ENCODE measurements at regions not wholly inside any gene's neighbourhood (a gene's known extent, or its start where the extent isn't known, plus 50 kb on each side); places are given as distances from the start of the nearest gene placed in this dataset.
"Not testable (repeated sequence)": the region's sequence is repeated elsewhere in the genome, so short reads cannot be mapped to it uniquely, and the experiment has no call there.

- H2AFZ ChIP-seq (ENCODE audit: low read depth, low read length), result no peak overlapping the region
- no peak for DNase-seq (ENCODE audit: low read depth, low spot score)
- BruUV-seq (replicated peaks), result no TSS peak
- dilution Hi-C loops (cut with MboI; ENCODE audit: extremely low pct_ligation_motif_present, low sequenced_read_pairs) (no loop called here), intact Hi-C loops (cut with micrococcal nuclease) (no loop called here)
- no peaks in the 10 kb centered on the region for H3K79me2 ChIP-seq (ENCODE audit: control insufficient read depth, insufficient read depth, low read length)
- no peaks in the 10 kb centered on the region for H3K27me3 ChIP-seq (ENCODE audit: control insufficient read depth in 2 of 2, insufficient read depth in 2 of 2, low read length in 2 of 2)
- no peak overlapping the region for H3K4me3 ChIP-seq (replicated peaks in 1 of 3; ENCODE audit: insufficient read depth in 1 of 3, low read depth in 1 of 3, low read length in 3 of 3)
- H3K9me1 ChIP-seq (replicated peaks; ENCODE audit: control insufficient read depth, extremely low read depth, insufficient read depth, low read length), result no peaks in the 10 kb centered on the region
- peaks cover 3% of the 10 kb centered on the region for H3K9me3 ChIP-seq (replicated peaks; ENCODE audit: control insufficient read depth, insufficient read depth, low read length)
- POLR2A ChIA-PET, result no interaction called here
- CTCF ChIA-PET, result no interaction called here
- H3K4me2 ChIP-seq (ENCODE audit: insufficient read depth, low read length), result no peak overlapping the region
- no peak overlapping the region for H3K9ac ChIP-seq (replicated peaks; ENCODE audit: extremely low read depth, insufficient read depth, low read length)
- H3K27ac ChIP-seq (ENCODE audit: insufficient read depth, low read depth, low read length), result no peak overlapping the region
- no peaks in the 10 kb centered on the region for H3K4me1 ChIP-seq (ENCODE audit: control insufficient read depth, extremely low read depth, insufficient read depth, low read length)
- TF ChIP-seq GATA2 (IDR thresholded peaks at IDR 0.05; ENCODE audit: insufficient read depth, insufficient read length, low read depth, low read length) (no peak), MYC (IDR thresholded peaks at IDR 0.05; ENCODE audit: low read depth, low read length) (no peak), POLR2A (IDR thresholded peaks at IDR 0.05; ENCODE audit: low read depth, low read length) (no peak), EZH2 (IDR thresholded peaks at IDR 0.05; ENCODE audit: borderline replicate concordance, low read depth, low read length, severe bottlenecking) (no peak), JUN (IDR thresholded peaks at IDR 0.05; ENCODE audit: borderline replicate concordance, insufficient read depth, insufficient read length, low read depth) (no peak), MAX (IDR thresholded peaks at IDR 0.05; ENCODE audit: insufficient read depth, insufficient read length) (no peak), FOS (IDR thresholded peaks at IDR 0.05; ENCODE audit: borderline replicate concordance, insufficient read depth, low read length) (no peak), POLR2AphosphoS5 (IDR thresholded peaks at IDR 0.05; ENCODE audit: insufficient read depth, low read depth, low read length) (no peak), CTCF (IDR thresholded peaks at IDR 0.05; ENCODE audit: extremely low read depth in 1 of 2, insufficient read depth in 1 of 2, low read depth in 1 of 2, low read length in 2 of 2) (no peak)
- FAIRE-seq, result no peak
- H3K36me3 ChIP-seq (ENCODE audit: control insufficient read depth in 2 of 2, extremely low read depth in 1 of 2, insufficient read depth in 2 of 2, low read length in 2 of 2), result no peaks in the 10 kb centered on the region
- H4K20me1 ChIP-seq (replicated peaks; ENCODE audit: control insufficient read depth, extremely low read depth, insufficient read depth, low read length), result no peaks in the 10 kb centered on the region
Measured at GRCh38 chr16:51831595-51832367, 680.7 kb upstream of the SALL1 start.

GRCh38 chr16:51831034-51831433 is 680.0 kb upstream of the SALL1 start:
- BruUV-seq (replicated peaks); H3K27me3 ChIP-seq (ENCODE audit: control insufficient read depth in 2 of 2, insufficient read depth in 2 of 2, low read length in 2 of 2); H3K4me1 ChIP-seq (ENCODE audit: control insufficient read depth, extremely low read depth, insufficient read depth, low read length); FAIRE-seq; CTCF ChIA-PET; H2AFZ ChIP-seq (ENCODE audit: low read depth, low read length); POLR2A ChIA-PET; H3K4me3 ChIP-seq (replicated peaks in 1 of 3; ENCODE audit: insufficient read depth in 1 of 3, low read depth in 1 of 3, low read length in 3 of 3); H3K9me3 ChIP-seq (replicated peaks; ENCODE audit: control insufficient read depth, insufficient read depth, low read length); H3K79me2 ChIP-seq (ENCODE audit: control insufficient read depth, insufficient read depth, low read length); H3K36me3 ChIP-seq (ENCODE audit: control insufficient read depth in 2 of 2, extremely low read depth in 1 of 2, insufficient read depth in 2 of 2, low read length in 2 of 2); H4K20me1 ChIP-seq (replicated peaks; ENCODE audit: control insufficient read depth, extremely low read depth, insufficient read depth, low read length); H3K9me1 ChIP-seq (replicated peaks; ENCODE audit: control insufficient read depth, extremely low read depth, insufficient read depth, low read length); dilution Hi-C loops (cut with MboI; ENCODE audit: extremely low pct_ligation_motif_present, low sequenced_read_pairs); H3K4me2 ChIP-seq (ENCODE audit: insufficient read depth, low read length); intact Hi-C loops (cut with micrococcal nuclease); H3K27ac ChIP-seq (ENCODE audit: insufficient read depth, low read depth, low read length); DNase-seq (ENCODE audit: low read depth, low spot score); H3K9ac ChIP-seq (replicated peaks; ENCODE audit: extremely low read depth, insufficient read depth, low read length): not testable (repeated sequence)

Measured in endothelial cell of umbilical vein (primary cell).